GM23338 (cell line): ENCODE measurements at regions not wholly inside any gene's neighbourhood (a gene's known extent, or its start where the extent isn't known, plus 50 kb on each side); places are given as distances from the start of the nearest gene placed in this dataset.

Experiments
- CTCF ChIP-seq, 2 experiments: fragments of 200-600 bp in 1 of 2; sonication (generic) in 1 of 2; conservative IDR thresholded peaks; 2 replicates each; pipeline versions ENCODE4 v1.5.1 to v1.6.1; 2016 to 2017; ENCODE audit warnings: antibody characterized with exemption in 2 of 2, low read depth in 2 of 2, mild to moderate bottlenecking in 2 of 2, moderate library complexity in 1 of 2
- JUNB ChIP-seq: IDR thresholded peaks from one replicate; pipeline ENCODE4 v1.6.1; 2016; ENCODE audit warnings: antibody characterized with exemption; ENCODE audit not compliant: unreplicated experiment

DNA sequence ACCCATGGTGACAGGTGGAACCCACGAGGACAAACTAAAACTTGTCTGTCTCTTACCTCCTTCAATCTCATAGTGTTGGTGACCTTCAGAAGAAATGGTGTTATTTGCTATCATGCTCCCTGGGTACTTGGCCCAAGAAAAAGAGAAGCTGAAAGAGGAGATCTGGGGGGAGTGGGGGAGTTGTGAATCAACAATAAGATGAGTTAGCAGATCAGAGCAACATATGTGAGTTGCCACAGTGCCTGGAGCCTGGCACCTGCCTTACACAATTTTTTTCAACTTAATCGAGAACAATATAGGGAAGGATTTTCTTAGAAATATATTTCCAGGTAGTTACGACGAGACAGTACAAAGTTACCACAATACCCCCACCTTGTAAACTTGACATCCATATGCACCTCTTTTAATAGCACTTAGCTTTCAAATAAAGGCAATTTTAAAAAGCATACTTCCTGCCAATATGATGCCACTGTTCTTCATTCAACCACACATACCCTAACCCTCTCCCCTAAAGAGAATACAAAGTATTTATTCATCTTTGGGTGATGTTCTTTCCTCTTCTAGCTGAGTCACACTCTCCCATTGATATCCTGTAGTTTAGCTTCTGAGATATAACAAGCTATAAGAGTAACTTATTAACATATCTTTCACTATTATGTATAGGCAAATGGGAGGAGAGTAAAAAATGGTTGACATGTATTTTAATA is 424.1 kb upstream of the OR4E1 start:
- TF ChIP-seq CTCF (conservative IDR thresholded peaks at IDR 0.05; ENCODE audit: low read depth in 2 of 2): no peak
- no peak for TF ChIP-seq JUNB
